HL-60 (cell line): ENCODE measurements at regions not wholly inside any gene's neighbourhood (a gene's known extent, or its start where the extent isn't known, plus 50 kb on each side); places are given as distances from the start of the nearest gene placed in this dataset.

Experiments used
- DNase-seq, 2 experiments: peaks; one replicate each; pipeline ENCODE4 v3.0.0-alpha.2; 2010 to 2020; ENCODE audit warnings: low read depth in 1 of 2, low spot score in 1 of 2
- H3K27ac ChIP-seq: fragments of 250-450 bp; sonication (Bioruptor Pico); replicated peaks from 2 replicates; pipeline ENCODE4 v1.5.1; 2020; ENCODE audit warnings: mild to moderate bottlenecking, moderate library complexity
- H3K27me3 ChIP-seq: fragments of 250-450 bp; sonication (Bioruptor Pico); 2 replicates; pipeline ENCODE4 v1.5.1; 2021; ENCODE audit warnings: mild to moderate bottlenecking, moderate library complexity; ENCODE audit not compliant: insufficient read depth, poor library complexity, severe bottlenecking
- H3K4me3 ChIP-seq: replicated peaks from 2 replicates; pipeline ENCODE4 v1.5.1; 2011; ENCODE audit warnings: mild to moderate bottlenecking, control low read depth, low read length; ENCODE audit not compliant: insufficient read depth
- CTCF ChIP-seq: IDR thresholded peaks from one replicate; pipeline ENCODE4 v1.5.1; 2011; ENCODE audit warnings: low read length, control low read depth, inconsistent platforms; ENCODE audit not compliant: insufficient read depth
- GABPA ChIP-seq: IDR thresholded peaks from 2 replicates; pipeline ENCODE4 v1.6.1; 2012; ENCODE audit warnings: low read depth
- POLR2AphosphoS5 ChIP-seq: IDR thresholded peaks from 2 replicates; pipeline ENCODE4 v1.6.1; 2012; ENCODE audit warnings: low read depth
- REST ChIP-seq: IDR thresholded peaks from 2 replicates; pipeline ENCODE4 v1.6.1; 2012; ENCODE audit warnings: low read depth; ENCODE audit not compliant: insufficient replicate concordance
- SPI1 ChIP-seq: IDR thresholded peaks from 2 replicates; pipeline ENCODE4 v1.6.1; 2012; ENCODE audit warnings: low read depth, mild to moderate bottlenecking, borderline replicate concordance

GRCh38 chr3:132972333-132972732 lies 65.9 kb upstream of the TMEM108 start:
- TF ChIP-seq GABPA, result no peak
- TF ChIP-seq POLR2AphosphoS5, result no peak
- Histone ChIP-seq H3K27ac (no peak overlapping the region), H3K4me3 (no peak overlapping the region), H3K27me3 (no peaks in the 10 kb centered on the region)
- no peak for DNase-seq

- H3K4me3 ChIP-seq, result no peak overlapping the region
- no peak for DNase-seq
- no peaks in the 10 kb centered on the region for H3K27me3 ChIP-seq
- H3K27ac ChIP-seq, result no peak overlapping the region
- no peak for TF ChIP-seq SPI1
- TF ChIP-seq CTCF, result no peak
- TF ChIP-seq POLR2AphosphoS5, result no peak
- no peak for TF ChIP-seq GABPA
- no peak for TF ChIP-seq REST
These were observed 71.8 kb upstream of the TMEM108 start for GRCh38 chr3:132966374-132966773.

GRCh38 chr3:132964266-132964665 lies 73.9 kb upstream of the TMEM108 start:
- H3K27ac ChIP-seq, result no peak overlapping the region
- no peak for DNase-seq
- TF ChIP-seq POLR2AphosphoS5, result no peak
- no peak for TF ChIP-seq REST
- TF ChIP-seq GABPA, result no peak
- TF ChIP-seq SPI1, result no peak
- no peak for TF ChIP-seq CTCF
- H3K27me3 ChIP-seq, result no peaks in the 10 kb centered on the region
- H3K4me3 ChIP-seq, result no peak overlapping the region

GRCh38 chr3:132963786-132964185 lies 74.4 kb upstream of the TMEM108 start:
- no peak for DNase-seq
- Histone ChIP-seq H3K27me3 (no peaks in the 10 kb centered on the region), H3K27ac (no peak overlapping the region), H3K4me3 (no peak overlapping the region)
- TF ChIP-seq REST, result no peak
- TF ChIP-seq CTCF, result no peak
- TF ChIP-seq GABPA, result no peak
- TF ChIP-seq POLR2AphosphoS5, result no peak
- TF ChIP-seq SPI1, result no peak
